Endothelial cell (in vitro differentiated cells): ENCODE measurements at regions not wholly inside any gene's neighbourhood (a gene's known extent, or its start where the extent isn't known, plus 50 kb on each side); places are given as distances from the start of the nearest gene placed in this dataset.
"Not testable (repeated sequence)": the region's sequence is repeated elsewhere in the genome, so short reads cannot be mapped to it uniquely, and the experiment has no call there.

Experiments
- DNase-seq: peaks from one replicate; pipeline ENCODE4 v3.0.0; 2021; ENCODE audit warnings: low spot score
- H3K27ac Mint-ChIP-seq: one replicate; pipeline ENCODE4 v1.8.0; 2021; ENCODE audit warnings: mixed read lengths, inconsistent platforms; ENCODE audit not compliant: unreplicated experiment
- H3K27me3 Mint-ChIP-seq: one replicate; pipeline ENCODE4 v1.8.0; 2021; ENCODE audit warnings: mild to moderate bottlenecking, moderate library complexity, mixed read lengths, inconsistent platforms; ENCODE audit not compliant: unreplicated experiment
- H3K36me3 Mint-ChIP-seq: one replicate; pipeline ENCODE4 v1.8.0; 2021; ENCODE audit warnings: mild to moderate bottlenecking, low read depth, mixed read lengths, inconsistent platforms; ENCODE audit not compliant: unreplicated experiment
- H3K4me1 Mint-ChIP-seq: one replicate; pipeline ENCODE4 v1.8.0; 2021; ENCODE audit warnings: mild to moderate bottlenecking, mixed read lengths, inconsistent platforms; ENCODE audit not compliant: unreplicated experiment
- H3K4me3 Mint-ChIP-seq: one replicate; pipeline ENCODE4 v1.8.0; 2021; ENCODE audit warnings: mild to moderate bottlenecking, mixed read lengths, inconsistent platforms; ENCODE audit not compliant: unreplicated experiment
- H3K9me3 Mint-ChIP-seq: one replicate; pipeline ENCODE4 v1.8.0; 2021; ENCODE audit warnings: mixed read lengths, inconsistent platforms; ENCODE audit not compliant: unreplicated experiment
- CTCF ChIP-seq: fragments of 200-600 bp; sonication (generic); IDR thresholded peaks from one replicate; pipeline ENCODE4 v1.5.0; 2021; ENCODE audit warnings: antibody characterized with exemption; ENCODE audit not compliant: unreplicated experiment

DNA sequence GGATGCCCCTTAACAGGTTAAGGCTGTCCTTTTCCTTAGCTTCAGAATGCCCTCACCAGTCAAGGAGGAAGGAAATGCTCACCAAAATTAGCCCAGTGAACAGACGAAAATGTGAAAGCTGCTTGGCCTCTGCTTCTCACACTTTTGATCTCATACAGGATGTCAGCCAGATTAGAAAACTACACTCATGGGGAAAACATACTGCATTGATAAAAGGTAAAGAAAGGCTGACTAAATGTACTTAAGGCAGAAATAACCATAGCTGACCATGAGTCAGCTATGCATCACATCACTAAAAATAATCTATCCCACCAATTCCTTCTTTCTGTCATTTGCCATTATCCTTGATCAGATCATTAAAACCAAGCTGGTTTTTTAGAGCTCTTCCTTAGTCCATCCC lies 198.4 kb upstream of the TENT5A start:
- no peak for TF ChIP-seq CTCF
- Mint-ChIP-seq H3K27ac (no peak overlapping the region), H3K4me1 (no peaks in the 10 kb centered on the region), H3K9me3 (no peaks in the 10 kb centered on the region), H3K27me3 (no peaks in the 10 kb centered on the region), H3K4me3 (no peak overlapping the region), H3K36me3 (no peaks in the 10 kb centered on the region)
- no peak for DNase-seq

- H3K4me1 Mint-ChIP-seq, result no peaks in the 10 kb centered on the region
- DNase-seq, result no peak
- no peak for TF ChIP-seq CTCF
- no peaks in the 10 kb centered on the region for H3K27me3 Mint-ChIP-seq
- no peak overlapping the region for H3K4me3 Mint-ChIP-seq
- no peaks in the 10 kb centered on the region for H3K36me3 Mint-ChIP-seq
- no peak overlapping the region for H3K27ac Mint-ChIP-seq
- no peaks in the 10 kb centered on the region for H3K9me3 Mint-ChIP-seq
Measured at GRCh38 chr6:81948861-81949260, 196.4 kb upstream of the TENT5A start.

DNA sequence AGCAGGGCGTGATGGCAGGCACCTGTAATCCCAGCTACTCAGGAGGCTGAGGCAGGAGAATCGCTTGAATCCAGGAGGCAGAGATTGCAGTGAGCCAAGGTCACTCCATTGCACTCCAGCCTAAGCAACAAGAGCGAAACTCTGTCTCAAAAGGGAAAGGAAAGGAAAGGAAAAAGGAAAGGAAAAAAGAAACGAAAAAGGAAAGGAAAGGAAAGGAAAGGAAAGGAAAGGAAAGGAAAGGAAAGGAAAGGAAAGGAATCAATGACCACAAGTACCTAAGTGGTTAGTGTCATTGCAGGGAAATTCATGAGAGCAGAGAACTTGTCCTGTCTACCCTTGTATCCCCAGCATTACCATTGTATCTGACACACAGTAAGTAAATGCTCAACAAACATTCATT lies 195.7 kb upstream of the TENT5A start:
- H3K27me3 Mint-ChIP-seq, H3K36me3 Mint-ChIP-seq, H3K9me3 Mint-ChIP-seq, H3K27ac Mint-ChIP-seq, H3K4me3 Mint-ChIP-seq, DNase-seq, H3K4me1 Mint-ChIP-seq: not testable (repeated sequence)

DNA sequence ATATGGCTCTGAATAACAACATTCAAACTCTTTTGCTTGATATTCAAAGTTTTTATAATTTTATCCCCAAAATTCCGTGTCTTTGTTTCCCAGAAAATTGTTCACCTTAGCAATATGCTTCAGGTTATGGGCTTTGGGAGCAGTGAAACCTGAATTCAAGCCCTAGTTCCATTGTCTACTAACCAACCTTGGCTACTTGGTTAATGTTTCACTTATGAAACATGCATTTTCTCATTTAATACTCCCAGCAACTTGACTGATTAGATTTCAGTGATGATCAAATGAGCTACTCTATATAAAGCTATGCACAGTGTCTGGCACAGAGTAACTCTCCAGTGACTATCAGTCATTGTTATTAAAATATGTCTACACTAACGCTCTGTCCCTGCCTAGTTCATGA lies 192.2 kb upstream of the TENT5A start:
- Mint-ChIP-seq H3K4me3 (no peak overlapping the region), H3K4me1 (no peaks in the 10 kb centered on the region), H3K36me3 (no peaks in the 10 kb centered on the region), H3K9me3 (no peaks in the 10 kb centered on the region), H3K27me3 (no peaks in the 10 kb centered on the region), H3K27ac (no peak overlapping the region)
- no peak for TF ChIP-seq CTCF
- DNase-seq, result no peak

DNA sequence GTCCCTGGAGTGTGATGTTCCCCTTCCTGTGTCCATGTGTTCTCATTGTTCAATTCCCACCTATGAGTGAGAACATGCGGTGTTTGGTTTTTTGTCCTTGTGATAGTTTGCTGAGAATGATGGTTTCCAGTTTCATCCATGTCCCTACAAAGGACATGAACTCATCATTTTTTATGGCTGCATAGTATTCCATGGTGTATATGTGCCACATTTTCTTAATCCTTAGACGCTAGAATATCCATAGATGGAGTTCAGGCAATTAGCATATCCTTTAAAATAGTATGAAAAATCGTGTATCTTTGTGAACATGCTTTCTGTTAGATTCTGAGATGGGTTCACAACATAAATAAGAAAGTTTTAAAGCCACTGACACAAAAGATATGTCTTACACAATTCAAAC lies 190.4 kb upstream of the TENT5A start:
- H3K4me3 Mint-ChIP-seq, H3K27me3 Mint-ChIP-seq, H3K27ac Mint-ChIP-seq, DNase-seq, H3K36me3 Mint-ChIP-seq, H3K4me1 Mint-ChIP-seq, H3K9me3 Mint-ChIP-seq: not testable (repeated sequence)

DNA sequence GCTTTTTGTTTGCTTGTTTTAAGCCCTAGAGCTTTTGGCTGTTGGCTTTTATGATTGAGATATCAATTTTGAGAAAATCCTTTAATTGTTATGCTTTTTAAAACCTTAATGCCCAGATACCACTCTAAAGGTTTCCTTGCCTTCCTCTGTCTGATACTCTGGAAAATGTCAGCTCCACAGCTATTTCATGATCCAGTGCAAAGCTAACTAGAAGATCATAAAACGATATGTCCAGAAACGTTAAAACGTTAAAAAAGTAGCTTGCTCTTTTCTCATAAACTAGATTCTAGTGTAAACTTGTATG lies 189.5 kb upstream of the TENT5A start:
- Mint-ChIP-seq H3K36me3 (no peaks in the 10 kb centered on the region), H3K27ac (no peak overlapping the region), H3K9me3 (no peaks in the 10 kb centered on the region), H3K27me3 (no peaks in the 10 kb centered on the region), H3K4me1 (no peaks in the 10 kb centered on the region), H3K4me3 (no peak overlapping the region)
- DNase-seq, result no peak
- no peak for TF ChIP-seq CTCF
